Stomach smooth muscle (tissue), 2 donors: ENCODE measurements at regions not wholly inside any gene's neighbourhood (a gene's known extent, or its start where the extent isn't known, plus 50 kb on each side); places are given as distances from the start of the nearest gene placed in this dataset.
"Not testable (repeated sequence)": the region's sequence is repeated elsewhere in the genome, so short reads cannot be mapped to it uniquely, and the experiment has no call there.

Experiments used
- H3K27ac ChIP-seq: one replicate; pipeline ENCODE4 v1.7.0; 2013; ENCODE audit warnings: mild to moderate bottlenecking, low read length, inconsistent platforms
- H3K27me3 ChIP-seq, 2 donors: one replicate each; pipeline ENCODE4 v1.7.0; 2013; ENCODE audit warnings: low read length in 2 of 2; ENCODE audit not compliant: insufficient read depth in 2 of 2, control insufficient read depth in 1 of 2
- H3K36me3 ChIP-seq, 2 donors: one replicate each; pipeline ENCODE4 v1.7.0; 2013; ENCODE audit warnings: low read length in 2 of 2; ENCODE audit not compliant: control insufficient read depth in 2 of 2, insufficient read depth in 2 of 2
- H3K4me1 ChIP-seq: one replicate; pipeline ENCODE4 v1.7.0; 2013; ENCODE audit warnings: low read length; ENCODE audit not compliant: control insufficient read depth, insufficient read depth
- H3K4me3 ChIP-seq, 2 donors: one replicate each; pipeline ENCODE4 v1.7.0; 2013; ENCODE audit warnings: low read length in 2 of 2
- H3K9ac ChIP-seq, 2 donors: one replicate each; pipeline ENCODE4 v1.7.0; 2013; ENCODE audit warnings: low read length in 2 of 2, mild to moderate bottlenecking in 1 of 2
- H3K9me3 ChIP-seq, 2 donors: one replicate each; pipeline ENCODE4 v1.7.0; 2013; ENCODE audit warnings: low read length in 2 of 2; ENCODE audit not compliant: control insufficient read depth in 2 of 2
- donor health status: healthy.
- donor health status: Pancreatic carcinoma.

DNA sequence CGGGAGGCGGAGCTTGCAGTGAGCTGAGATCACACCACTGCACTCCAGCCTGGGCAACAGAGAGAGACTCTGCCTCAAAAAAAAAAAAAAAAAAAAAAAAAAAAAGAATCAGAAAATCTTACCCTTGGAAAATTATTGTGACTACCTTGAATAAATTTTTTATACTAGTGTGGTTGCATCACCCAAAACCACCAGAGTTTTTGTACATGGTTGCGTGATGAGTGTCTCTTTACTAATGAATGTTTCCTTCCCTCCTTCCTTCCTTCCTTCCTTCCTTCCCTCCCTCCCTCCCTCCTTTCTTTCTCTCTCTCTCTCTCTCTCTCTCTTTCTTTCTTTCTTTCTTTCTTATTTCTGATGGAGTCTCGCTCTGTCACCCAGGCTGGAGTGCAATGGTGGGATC lies 653.4 kb downstream of the ETS1 start:
- not testable (repeated sequence) for H3K9me3 ChIP-seq, H3K4me3 ChIP-seq, H3K27ac ChIP-seq, H3K27me3 ChIP-seq, H3K9ac ChIP-seq, H3K4me1 ChIP-seq, H3K36me3 ChIP-seq

DNA sequence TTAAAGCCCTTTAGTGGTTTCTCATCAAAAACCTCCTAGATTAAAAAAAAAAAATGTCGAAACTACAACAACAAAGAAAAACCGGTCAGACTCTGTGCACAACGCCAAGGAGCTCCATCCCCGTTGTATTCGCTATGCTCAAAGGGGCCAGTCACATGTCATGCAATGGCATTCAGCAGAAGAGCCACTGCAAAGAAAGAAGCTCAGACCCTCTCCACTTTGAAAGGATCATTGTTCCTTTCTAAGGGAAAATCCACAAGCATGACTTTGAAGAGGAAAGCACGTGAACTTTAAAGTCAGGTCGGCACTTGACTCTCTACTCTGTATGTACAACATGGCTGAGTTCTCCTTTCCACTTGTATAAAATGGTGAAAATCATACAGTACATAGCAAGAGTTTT lies 655.6 kb downstream of the ETS1 start:
- H3K9ac ChIP-seq: no peak overlapping the region
- H3K4me1 ChIP-seq: no peaks in the 10 kb centered on the region

DNA sequence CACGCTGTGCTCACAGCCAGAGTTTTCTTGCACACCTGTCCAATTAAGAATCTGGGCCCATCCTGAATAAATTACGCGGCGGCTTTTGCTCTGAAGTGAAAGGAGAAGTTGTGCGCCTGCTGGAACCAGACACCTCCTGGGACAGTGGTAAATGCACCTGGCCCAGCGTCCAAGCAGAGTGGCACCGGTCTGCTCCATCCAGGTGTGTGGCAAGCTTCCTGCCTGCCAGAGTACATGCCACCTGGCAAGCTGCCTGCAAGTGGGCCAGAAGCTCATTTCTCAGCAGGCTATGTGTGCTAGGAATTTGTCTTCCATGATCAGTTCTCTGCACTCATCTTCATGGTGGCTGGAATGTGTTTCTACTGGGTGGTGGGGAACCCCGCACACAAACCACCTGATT lies 660.6 kb downstream of the ETS1 start:
- H3K27ac ChIP-seq: no peak overlapping the region
- H3K27me3 ChIP-seq: no peaks in the 10 kb centered on the region

More for the DNA sequence above, 655.6 kb downstream of the ETS1 start:
- peaks cover 0 to 4% of the 10 kb centered on the region in 2 donors for H3K9me3 ChIP-seq
- H3K36me3 ChIP-seq: no peaks in the 10 kb centered on the region
- H3K4me3 ChIP-seq: no peak overlapping the region
- no peak overlapping the region for H3K27ac ChIP-seq
- no peaks in the 10 kb centered on the region for H3K27me3 ChIP-seq

DNA sequence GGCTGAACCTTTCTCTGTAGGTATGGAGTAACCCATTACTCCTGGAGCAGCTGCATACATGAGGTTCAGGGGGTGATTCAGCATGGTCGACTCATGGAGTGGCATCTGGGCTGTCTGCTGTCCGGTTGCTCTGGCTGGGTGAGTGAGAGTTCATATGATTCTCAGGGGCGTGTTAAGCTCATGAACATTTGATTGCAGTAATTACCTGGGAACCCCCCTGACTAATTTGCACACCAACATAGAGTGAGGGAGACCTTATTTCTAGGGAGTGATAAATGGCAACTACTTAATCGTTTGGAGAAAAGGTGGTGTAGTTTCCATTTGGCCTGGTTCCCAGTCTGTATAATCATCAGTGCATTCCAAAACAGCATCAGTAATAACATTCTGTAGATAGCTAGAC lies 661.9 kb downstream of the ETS1 start:
- Histone ChIP-seq H3K4me1 (no peaks in the 10 kb centered on the region), H3K4me3 (no peak overlapping the region), H3K27ac (no peak overlapping the region), H3K9me3 (peaks cover 0 to 4% of the 10 kb centered on the region in 2 donors), H3K36me3 (no peaks in the 10 kb centered on the region), H3K9ac (no peak overlapping the region), H3K27me3 (no peaks in the 10 kb centered on the region)

More for the DNA sequence above, 660.6 kb downstream of the ETS1 start:
- H3K4me1 ChIP-seq: no peaks in the 10 kb centered on the region
- no peak overlapping the region for H3K9ac ChIP-seq
- H3K36me3 ChIP-seq: no peaks in the 10 kb centered on the region
- H3K4me3 ChIP-seq: no peak overlapping the region
- H3K9me3 ChIP-seq: peaks cover 0 to 4% of the 10 kb centered on the region in 2 donors

DNA sequence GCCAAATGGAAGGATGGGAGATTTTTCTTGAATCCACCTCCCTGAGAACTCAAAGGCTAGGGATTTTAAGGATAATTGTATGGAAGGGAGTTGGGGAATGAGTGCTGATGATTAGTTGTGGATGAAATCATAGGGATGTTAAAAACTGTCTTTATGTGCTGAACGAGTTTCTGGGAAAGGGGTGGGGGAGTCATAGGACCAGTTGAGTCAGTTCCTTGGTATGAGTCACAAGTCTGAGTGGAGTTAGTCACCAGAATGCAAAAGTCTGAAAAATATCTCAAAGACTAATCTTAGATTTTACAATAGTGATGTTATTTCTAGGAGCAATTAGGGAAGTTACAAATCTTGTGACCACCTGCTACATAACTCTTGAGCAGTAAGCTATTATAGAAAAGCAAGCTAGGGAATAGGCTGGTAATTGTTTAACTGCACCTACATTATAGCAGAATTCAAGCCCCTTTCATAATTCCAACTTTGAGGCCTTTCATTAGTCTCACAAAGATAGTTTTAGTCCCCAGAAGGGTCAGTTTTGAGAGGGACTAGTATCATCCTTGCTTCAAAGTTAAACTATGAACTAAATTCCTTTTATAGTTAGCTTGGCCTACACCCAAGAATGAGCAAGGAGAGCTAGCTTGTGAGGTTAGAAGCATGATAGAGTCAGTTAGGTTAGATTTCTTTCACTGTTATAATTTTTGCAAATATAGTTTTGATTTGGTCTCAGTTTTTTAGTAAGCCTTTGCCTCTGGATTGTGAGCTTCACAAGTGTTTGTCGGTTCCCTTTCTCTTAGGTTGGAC lies 668.0 kb downstream of the ETS1 start:
- Histone ChIP-seq H3K36me3 (no peaks in the 10 kb centered on the region), H3K4me3 (no peak overlapping the region), H3K4me1 (no peaks in the 10 kb centered on the region), H3K27ac (no peak overlapping the region), H3K27me3 (no peaks in the 10 kb centered on the region), H3K9me3 (peaks cover 2 to 5% of the 10 kb centered on the region in 2 donors), H3K9ac (no peak overlapping the region)

DNA sequence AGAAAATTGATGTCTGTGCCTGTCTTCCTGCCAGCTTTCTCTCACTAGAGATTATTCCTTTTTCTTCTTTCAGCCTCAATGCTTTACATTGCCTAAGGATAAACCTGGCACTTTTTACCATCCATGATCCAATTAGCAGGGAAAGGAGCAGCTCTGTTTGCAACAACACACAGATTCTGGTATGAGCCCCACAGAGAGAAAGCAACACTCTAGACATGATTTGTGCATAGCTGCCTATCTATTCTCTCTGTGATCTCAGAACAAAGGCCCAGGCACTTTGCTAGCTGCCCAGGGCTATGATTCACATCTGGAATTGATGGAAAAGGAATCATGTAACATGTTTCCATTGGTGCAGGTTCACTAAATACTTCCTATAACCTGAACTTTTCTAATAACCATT lies 685.0 kb downstream of the ETS1 start:
- no peaks in the 10 kb centered on the region for H3K4me1 ChIP-seq

DNA sequence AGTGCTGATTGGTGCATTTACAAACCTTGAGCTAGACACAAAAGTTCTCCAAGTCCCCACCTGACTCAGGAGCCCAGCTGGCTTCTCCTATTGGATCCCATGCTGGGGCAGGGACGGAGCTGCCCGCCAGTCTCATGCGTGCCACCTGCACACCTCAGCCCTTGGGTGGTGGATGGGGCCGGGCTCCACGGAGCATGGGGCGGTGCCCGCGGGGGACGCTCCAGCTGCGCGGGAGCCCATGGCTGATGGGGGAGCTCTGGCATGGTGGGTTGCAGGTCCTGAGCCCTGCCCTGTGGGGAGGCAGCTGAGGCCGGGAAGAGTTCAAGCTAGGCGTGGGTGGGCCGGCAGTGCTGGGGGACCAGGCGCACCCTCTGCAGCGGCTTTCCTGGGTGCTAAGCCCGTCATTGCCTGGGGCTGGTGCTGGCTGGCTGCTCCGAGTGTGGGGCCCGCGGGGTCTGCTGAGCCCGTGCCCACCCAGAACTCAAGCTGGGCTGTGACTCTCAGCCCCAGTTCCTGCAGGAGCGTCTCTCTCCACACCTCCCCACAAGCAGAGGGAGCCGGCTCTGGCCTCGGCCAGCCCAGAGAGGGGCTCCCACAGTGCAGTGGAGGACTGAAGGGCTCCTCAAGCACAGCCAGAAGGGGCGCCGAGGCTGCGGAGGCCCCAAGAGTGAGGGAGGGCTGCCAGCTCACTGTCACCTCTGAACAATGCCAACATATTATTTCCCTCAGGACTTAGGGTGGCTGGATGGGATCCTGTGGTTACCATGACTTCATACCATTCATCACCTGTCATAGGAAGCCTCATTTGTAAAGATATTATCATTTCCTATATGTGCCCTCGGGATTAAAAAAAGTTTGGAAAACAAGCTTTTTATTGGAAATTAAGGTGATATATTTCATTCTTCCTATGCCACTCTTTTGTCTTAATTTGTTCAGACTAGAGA lies 688.7 kb downstream of the ETS1 start:
- Histone ChIP-seq H3K27ac (no peak overlapping the region), H3K4me3 (no peak overlapping the region), H3K27me3 (no peaks in the 10 kb centered on the region), H3K9ac (no peak overlapping the region), H3K36me3 (no peaks in the 10 kb centered on the region), H3K4me1 (no peaks in the 10 kb centered on the region), H3K9me3 (peaks cover 0 to 4% of the 10 kb centered on the region in 2 donors)

More for the DNA sequence above, 685.0 kb downstream of the ETS1 start:
- Histone ChIP-seq H3K27ac (no peak overlapping the region), H3K9ac (no peak overlapping the region), H3K4me3 (no peak overlapping the region), H3K36me3 (no peaks in the 10 kb centered on the region), H3K27me3 (no peaks in the 10 kb centered on the region), H3K9me3 (peaks cover 0 to 4% of the 10 kb centered on the region in 2 donors)

DNA sequence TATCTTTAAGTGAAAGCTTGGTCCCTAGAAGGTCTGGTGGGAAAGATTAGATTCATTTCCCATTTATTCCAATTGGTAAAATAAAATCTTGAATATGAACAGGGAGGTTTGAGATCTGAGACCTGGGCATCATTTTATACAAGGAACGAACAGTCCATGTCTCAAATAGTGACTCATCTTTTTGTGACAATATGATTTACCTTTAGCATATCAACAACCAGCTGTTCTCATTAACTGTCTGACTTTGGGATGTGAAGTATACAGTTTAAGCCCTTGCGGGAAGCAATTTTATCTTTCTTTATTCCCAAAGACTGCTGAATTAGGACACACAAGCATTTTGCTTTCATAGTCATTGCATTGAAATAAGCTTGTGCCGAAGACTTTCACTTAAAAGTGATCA lies 691.6 kb downstream of the ETS1 start:
- H3K36me3 ChIP-seq: no peaks in the 10 kb centered on the region
- no peak overlapping the region for H3K9ac ChIP-seq
- no peaks in the 10 kb centered on the region for H3K27me3 ChIP-seq
- peaks cover 0 to 4% of the 10 kb centered on the region in 2 donors for H3K9me3 ChIP-seq
- H3K4me3 ChIP-seq: no peak overlapping the region
- H3K4me1 ChIP-seq: no peaks in the 10 kb centered on the region
- H3K27ac ChIP-seq: no peak overlapping the region

DNA sequence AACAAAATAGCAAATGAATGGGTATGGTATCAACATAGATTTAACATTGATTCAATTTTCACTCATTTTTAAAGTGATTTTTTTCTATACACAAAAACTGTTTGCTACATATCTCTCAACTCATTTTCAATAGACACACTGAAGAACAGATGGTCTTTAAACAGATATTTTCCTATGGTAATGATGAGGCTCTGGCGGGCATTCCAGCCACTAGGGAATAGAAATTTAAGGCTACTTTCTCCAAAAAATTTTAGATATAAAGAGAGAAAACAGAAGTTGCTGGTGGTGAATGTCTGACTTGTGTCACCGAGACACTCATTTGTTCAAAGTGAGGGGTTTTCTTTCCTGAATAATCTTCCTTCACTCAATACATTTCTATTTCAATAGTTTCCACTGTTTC lies 693.0 kb downstream of the ETS1 start:
- no peaks in the 10 kb centered on the region for H3K36me3 ChIP-seq
- H3K9ac ChIP-seq: no peak overlapping the region
- H3K4me1 ChIP-seq: no peaks in the 10 kb centered on the region
- no peaks in the 10 kb centered on the region for H3K27me3 ChIP-seq
- peaks cover 0 to 4% of the 10 kb centered on the region in 2 donors for H3K9me3 ChIP-seq
- H3K4me3 ChIP-seq: no peak overlapping the region
- no peak overlapping the region for H3K27ac ChIP-seq

DNA sequence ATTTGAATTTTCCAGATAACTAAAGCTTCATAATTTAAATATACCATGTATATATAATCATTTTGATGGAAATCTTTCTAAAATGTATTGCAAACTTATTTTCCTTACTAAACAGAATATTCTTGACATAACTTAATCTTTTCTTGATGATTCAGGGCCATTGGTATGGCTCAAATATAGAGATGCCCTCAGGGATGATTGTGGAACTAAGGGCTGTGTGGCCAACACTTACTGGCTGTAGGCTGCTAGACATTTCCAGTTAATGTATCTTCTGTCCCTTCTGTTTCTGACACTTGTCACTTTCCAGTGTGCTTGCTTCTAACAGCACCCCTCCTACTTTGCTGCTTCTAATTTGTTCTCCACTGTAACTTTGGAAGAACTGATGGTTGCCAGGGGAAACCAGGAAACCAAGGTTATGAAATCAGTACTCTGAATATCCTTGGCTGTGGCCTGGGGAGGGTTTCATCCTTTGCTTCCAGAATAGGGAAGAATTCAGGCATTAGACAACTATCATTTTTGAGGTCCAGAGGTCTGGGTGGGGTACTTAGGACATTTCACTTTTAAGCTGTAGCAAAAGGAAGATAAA lies 697.2 kb downstream of the ETS1 start:
- H3K4me1 ChIP-seq: no peaks in the 10 kb centered on the region
- no peaks in the 10 kb centered on the region for H3K9me3 ChIP-seq
- H3K9ac ChIP-seq: no peak overlapping the region
- H3K27me3 ChIP-seq: no peaks in the 10 kb centered on the region
- no peak overlapping the region for H3K4me3 ChIP-seq
- H3K27ac ChIP-seq: no peak overlapping the region
- H3K36me3 ChIP-seq: no peaks in the 10 kb centered on the region
